ENCODE measurements at regions not wholly inside any gene's neighbourhood (a gene's known extent, or its start where the extent isn't known, plus 50 kb on each side); places are given as distances from the start of the nearest gene placed in this dataset.
"Not testable (repeated sequence)": the region's sequence is repeated elsewhere in the genome, so short reads cannot be mapped to it uniquely, and the experiment has no call there.

DNA sequence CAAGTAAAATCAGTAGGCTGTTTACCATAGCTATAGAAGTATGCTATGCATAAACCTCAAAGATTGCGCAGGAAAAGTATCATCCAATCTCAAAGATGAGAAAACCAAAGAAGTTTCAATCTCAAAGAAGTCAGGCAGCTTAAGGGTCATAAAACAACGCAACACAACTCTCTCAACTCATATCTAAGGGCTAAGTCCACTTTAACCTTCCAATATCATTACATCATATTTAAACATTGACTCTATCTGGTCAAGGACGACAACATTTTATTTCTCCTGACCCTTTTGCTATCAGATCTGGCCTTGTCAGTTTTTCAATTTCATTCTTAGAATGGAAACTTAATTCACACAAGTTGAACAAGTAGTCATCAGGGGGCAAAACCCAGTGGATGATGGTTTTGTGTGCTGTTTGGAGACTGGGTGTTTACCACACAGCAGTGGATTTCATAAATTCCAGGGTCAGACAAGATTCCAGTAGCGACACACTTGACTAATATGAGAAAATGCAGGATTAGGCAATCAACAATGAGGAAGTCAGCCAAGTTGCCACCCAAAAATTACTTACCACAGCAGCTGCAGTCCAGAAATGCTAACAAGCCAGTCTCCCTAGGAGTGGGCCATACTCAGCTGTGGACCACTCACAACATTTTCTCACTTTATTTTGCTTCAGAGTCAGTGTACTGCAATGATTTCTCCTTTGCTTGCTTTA is 108.7 kb upstream of the NBPF26 start:
- DNase-seq (ENCODE audit: low spot score), result not testable (repeated sequence)

DNA sequence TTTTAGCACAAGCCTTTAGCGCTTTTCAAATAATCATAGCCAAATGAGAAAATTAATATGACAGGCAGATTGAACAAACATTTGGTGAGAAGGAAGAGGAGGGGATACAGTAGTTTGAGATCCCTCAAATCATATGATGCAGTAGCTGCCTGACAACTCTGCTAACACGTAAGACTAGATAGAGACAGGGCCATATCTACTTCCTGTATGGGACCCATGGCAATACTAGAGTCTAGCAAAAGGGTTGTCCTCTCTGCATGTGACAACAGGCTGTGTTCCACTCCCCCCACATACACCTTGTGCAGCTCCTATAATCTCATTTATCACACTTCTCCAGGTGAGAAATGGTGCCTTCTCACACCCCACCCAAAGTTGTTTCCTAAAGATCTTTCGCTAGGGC is 106.3 kb upstream of the NBPF26 start:
- DNase-seq (ENCODE audit: low spot score), result not testable (repeated sequence)

DNA sequence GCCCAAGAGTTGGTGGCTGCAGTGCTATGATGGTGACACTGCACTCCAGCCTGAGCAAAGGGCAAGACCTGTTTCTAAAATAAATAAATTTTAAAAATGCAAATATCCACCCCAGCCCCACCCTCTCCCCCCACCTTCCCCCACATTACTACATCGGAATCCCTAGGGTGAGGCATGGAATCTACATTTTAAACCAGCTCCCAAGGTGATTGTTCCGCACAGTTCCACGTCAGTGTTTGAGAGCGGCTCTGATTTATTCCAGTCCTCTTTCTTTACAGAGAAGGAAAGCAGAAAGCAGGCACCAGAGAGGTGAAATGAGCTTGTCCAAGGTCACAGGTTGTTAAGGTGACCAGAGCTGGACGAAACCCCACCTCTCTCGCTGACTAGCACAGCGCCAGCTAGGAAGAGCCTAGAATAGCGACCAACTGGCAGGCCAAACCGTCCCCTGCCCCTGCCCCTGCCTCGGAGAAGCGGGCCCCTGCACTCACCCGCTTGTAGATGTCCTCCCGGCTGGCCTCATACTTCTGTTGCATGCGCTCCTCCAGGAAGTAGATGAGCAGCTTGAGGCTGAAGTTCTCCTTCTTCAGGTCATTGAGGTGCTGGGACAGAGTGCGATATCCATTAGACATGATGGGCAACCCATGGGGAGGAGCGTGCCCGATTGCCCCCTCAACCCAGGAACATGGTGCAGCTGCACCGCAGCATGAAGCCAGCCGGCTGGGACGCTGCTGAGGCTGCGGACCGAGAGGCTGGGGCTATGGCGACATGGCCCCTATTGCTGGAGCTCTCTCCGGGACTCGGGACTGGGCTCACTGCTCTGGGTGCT is 103.7 kb upstream of the NBPF26 start:
- not testable (repeated sequence) for DNase-seq (ENCODE audit: low spot score)

DNA sequence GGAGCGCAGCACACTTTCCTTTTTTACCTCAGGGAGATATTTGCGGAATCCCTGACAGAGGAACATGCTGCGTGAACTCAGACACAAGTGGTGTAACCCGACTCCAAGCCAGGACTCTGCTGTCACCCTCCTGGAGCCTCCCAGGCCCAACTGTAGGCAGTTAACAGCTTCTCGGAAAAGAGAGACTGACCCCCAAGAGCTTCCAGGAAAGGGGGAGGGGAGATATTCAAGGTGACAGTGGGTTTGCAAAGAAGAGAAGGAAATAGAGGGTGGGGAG is 103.1 kb upstream of the NBPF26 start:
- not testable (repeated sequence) for DNase-seq (ENCODE audit: low spot score)

DNA sequence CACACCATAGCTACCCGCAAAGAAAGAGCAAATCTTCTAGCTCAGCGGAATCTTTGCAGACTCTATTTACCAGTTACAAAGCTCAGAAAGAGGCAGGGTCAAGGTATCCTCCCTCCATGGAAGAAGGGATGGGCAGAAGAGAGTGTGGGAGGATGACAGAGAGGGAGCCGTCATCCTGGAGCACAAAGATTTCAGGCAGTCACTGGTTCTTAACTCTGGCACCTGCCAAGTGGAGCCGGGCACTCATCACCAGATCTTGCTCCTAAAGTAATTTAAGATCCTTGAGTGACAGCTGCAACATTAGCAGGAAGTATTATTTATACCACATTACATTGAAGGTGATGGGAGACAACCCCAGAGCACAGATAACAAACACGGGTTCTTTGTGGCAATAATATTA is 102.5 kb upstream of the NBPF26 start:
- not testable (repeated sequence) for DNase-seq (ENCODE audit: low spot score)

DNA sequence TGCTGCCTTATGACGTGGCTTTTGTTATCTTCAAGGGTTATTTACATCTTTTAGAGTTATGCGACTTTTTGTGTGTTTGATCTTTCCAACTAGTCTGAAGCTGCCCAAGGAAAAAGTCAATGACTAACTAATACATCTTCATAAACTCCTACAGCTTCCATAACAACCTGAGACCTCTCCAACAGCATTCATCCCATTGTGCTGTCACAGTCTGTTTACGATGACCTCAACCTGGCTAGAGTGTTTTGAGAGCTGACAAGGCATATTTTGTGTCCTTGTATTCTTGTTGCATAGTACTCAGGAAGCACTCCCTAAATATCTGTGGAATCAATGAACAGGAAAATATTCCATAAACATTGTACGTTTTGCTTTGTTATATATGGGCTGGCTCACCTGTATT is 100.2 kb upstream of the NBPF26 start:
- not testable (repeated sequence) for DNase-seq (ENCODE audit: low spot score)

DNA sequence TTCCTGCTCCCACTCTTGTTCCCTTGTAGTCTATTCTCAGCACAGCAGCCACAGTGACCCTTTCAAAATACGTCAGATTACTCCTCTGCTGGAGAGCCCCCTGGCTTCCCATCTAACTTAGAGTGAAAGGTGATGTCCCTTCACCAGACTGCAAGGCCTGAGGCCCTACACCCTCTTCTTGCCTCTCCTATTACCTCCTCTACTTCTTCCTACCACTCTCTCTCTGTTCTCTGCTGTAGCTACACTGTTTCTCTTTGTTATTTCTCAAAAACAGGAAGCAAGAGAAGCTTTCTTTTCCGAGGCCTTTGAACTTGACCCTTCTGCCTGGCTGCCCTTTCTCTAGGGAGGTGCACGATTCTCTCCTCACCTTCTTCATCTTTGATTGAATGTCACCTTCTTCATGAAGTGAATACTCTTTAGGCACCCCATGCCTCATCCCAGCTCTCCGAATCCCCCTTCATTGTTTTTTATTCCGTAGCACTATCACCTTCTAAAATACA is 99.1 kb upstream of the NBPF26 start:
- not testable (repeated sequence) for DNase-seq (ENCODE audit: low spot score)

DNA sequence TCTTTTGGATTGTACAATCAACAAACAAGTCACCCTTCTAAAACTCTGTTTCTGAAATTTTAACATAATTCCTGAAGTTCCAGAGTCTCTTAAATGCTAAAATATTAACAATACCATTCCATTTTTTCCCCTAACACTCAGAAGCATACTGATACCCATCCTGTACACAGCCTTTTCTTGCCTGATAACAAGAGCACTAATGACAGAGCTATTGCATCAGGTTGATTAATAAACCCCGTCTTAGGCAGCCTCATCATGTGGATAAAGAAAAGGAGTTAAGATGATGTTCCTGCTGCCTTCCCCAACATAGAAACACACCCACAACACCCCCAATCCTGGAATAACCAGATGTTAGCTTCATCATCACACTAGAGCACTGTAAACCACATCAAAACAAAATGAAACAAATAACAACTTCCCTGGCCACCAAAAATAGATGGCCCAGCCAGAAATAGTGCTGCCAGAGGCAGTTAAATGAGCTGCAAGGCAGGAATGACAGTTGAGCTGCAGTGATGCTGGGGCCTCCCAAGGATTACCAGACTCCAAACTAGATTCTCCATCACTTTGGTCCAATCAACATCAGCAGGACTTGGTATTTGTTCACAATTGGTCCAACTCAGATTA is 93.8 kb upstream of the NBPF26 start:
- not testable (repeated sequence) for DNase-seq (ENCODE audit: low spot score)

DNA sequence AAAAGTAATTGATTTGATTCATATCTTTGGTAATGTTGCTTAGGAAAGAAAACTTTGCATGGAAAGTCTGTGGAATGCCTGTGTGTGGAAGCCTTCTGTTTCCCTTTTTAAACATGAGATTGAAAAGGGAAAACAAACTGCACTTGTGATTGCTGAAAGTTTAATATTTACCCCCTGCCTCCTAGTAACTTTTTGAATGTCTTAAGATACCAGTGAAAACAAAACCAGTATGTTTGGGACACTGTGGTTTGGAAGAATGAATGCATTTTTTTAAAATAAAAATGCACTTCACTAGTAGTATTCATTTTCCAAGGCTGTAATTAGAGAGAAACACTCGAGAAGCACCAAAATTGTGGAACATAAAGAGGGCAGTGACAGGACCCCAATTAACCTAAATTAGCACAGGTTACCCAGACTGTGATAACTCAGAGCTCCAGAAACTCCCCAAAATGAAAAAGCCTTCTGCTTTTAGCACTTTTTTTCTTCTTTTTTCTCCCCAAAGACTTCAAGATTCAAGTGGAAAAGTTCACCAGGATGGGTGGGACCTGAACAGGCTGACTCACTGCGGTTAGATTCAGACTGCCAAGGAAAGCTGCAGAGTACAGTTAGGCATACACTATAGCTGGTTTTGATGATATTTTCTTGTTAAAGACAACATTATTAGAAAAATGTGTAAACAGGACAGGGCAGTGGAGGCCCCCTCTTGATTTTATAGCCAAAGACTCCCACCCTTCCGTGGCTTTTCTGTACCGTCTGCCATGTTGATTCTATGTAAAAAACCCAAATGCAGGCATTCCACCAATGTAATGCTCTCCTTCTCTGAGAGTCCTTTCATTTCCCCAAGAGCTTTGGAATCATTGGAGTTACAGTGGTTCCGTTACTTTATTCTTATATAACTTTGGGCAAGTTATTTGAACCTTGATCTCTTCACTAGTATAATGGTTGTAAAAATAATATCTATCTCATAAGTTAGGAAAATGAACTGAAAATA is 88.6 kb upstream of the NBPF26 start:
- not testable (repeated sequence) for DNase-seq (ENCODE audit: low spot score)

DNA sequence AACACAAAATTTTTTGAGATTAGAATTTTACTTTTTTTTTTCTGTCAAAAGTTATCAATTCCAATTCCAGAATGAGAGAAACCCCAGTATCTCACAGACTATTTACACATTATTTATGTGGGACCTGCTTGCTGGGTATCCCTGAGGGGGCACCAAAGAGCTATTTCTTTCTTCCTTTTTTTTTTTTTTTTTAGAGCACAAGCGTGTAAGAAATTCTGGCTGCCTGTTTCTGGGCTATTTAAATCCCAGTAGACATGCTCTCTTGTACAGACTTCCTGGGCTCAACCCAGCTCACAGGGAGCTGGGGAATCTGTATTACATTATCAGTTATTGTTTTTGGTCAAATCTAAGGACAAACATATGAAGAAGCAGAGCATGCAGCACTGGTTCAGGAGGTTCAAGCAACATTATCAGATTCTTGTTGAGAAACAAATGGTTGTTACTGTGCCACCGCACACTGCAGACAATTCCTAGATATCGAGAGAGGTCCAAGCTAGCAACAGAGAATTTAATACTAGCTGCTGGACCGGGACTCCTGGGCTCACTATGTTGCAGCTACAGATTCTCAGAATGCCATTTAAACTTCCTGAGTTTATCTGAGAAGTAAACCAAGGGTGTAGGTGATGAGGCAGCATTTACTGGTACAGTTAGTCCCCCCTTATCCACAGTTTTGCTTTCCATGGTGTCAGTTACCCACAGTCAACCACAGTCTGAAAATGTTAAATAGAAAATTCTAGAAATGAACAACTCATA is 83.3 kb upstream of the NBPF26 start:
- DNase-seq (ENCODE audit: low spot score), result not testable (repeated sequence)

DNA sequence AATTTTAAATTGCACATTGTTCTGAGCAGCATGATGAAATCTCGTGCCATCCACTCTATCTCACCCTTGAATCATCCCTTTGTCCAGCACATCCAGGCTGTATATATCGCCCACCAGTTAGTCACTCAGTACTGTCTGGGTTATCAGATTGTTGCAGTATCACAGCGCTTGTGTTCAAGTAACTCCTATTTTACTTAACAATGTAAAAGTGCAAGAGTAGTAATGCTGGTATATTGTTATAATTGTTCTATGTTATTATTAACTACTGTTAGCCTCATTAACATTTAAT is 82.8 kb upstream of the NBPF26 start:
- not testable (repeated sequence) for DNase-seq (ENCODE audit: low spot score)

DNA sequence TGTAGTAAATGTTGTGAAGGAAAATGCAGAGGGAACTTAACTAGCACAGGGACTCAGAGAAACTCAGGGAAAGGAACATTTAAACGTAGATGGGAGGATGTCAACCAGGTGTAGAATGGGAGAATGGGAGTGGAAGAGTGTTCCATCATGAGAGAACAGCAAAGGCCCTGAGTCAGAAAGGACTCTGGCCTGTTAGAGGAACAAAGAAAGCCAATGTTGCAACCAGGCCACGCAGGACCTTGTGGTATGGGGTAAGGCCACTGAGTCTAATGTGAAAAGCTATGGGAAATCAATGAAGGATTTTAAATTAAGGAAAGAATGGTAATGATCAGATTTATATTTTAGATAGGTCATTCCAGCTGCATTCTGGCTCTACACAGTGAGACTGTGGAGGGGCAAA is 76.6 kb upstream of the NBPF26 start:
- DNase-seq (ENCODE audit: low spot score), result not testable (repeated sequence)

DNA sequence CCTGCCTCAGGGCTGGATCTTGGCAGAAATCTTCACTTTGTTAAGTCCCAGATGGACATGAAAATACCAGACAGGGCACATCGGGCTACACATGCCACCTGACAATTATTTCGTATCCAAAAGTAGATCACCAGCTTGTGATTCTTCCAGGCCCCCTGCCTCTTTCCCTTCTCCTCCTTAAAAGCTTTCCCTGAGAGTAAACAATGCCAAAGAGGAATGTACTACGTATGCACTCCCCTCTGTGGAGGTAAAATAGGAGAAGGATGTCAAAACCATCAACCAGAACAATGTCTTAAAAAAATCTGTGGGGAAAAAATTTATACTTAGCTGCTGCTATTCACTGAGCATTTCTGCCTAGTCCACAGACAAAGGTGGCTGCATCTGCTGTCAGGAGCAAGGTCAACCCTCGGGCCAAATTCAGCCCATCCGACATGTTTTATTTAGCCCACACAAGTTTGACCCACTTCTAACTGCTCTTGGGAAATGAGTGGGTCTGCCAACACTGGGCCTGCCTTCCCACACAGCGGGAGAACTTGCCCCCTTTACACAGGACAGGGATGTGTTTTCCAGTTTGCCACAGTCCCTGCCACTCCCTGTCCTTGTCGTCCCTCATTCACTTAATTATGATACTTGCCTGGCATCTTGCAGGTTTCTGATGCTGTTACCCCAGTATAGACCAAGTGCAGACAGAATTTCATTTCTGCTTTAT is 74.7 kb upstream of the NBPF26 start:
- DNase-seq (ENCODE audit: low spot score), result not testable (repeated sequence)

DNA sequence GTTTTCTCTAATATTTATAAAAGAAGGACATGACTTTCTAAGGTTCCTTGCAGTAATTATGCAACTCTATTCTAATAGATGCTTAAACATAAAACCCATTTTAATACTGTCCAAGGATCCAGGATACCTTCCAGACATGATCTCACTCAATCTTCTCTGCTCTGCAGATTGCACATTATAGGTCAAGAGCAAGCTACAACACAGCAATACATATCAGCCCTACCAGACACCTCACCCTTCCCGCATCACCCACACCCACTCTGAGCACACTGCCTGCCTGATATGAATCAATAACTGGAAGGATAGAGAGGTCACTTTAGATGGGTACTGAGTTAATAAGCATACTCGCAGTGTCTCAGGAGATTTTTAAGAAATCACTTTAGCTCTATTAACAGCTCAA is 74.0 kb upstream of the NBPF26 start:
- DNase-seq (ENCODE audit: low spot score), result not testable (repeated sequence)

DNA sequence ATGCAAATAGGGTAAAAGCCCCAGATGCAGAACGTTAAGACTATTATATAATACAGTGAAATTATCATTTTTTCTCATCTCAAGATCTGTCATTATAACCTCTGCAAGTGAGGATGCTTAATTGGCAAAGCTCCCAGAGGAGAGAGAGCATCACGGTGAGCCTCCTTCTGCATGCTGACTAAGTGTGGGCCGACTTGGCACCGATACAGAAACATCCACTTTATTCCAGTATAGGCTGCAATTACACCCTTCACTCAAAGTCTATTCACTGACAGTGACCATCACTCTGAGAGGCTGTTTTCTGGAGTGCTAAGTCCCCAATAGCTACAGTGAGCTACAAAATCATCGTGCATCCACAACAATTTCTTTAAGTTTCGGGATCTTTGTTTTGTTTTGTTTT is 69.6 kb upstream of the NBPF26 start:
- DNase-seq (ENCODE audit: low spot score), result not testable (repeated sequence)

DNA sequence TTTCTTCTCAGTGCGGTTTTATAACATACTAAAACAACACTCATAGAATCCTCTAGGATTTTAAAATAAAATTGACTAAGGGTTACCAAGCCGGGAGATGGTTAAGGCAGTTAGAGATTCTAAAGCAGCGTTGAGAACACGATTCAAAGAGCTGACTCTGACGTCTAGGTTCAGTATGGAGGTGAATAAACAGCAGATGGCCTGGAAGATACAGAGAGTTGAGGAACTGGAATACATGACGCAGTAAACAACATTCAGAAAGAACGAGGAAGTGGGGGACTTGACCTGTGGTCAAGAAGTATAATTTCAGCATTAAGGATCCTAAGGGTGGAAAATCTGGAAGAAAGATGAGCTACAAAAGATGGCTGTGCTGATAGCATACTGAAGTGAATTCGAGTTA is 68.4 kb upstream of the NBPF26 start:
- DNase-seq (ENCODE audit: low spot score), result not testable (repeated sequence)

DNA sequence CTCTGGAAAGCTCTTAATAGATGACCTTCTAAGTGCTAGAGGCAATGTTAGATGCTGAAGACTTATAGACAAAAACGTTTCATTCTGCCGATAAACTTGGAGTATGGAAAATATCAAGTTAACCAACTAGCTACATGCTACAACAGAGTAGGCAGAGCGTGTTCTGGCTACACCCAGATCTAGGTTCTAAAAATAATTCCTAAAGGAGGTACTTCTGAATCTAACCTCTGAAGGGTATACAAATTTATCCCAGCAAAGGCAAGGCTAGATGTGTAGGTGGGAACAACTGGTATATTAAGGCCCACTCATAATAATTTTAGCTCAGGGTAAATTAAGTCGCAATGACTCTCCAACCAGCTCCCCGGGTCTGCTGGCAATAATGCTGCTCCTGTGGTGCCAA is 67.6 kb upstream of the NBPF26 start:
- DNase-seq (ENCODE audit: low spot score), result not testable (repeated sequence)

DNA sequence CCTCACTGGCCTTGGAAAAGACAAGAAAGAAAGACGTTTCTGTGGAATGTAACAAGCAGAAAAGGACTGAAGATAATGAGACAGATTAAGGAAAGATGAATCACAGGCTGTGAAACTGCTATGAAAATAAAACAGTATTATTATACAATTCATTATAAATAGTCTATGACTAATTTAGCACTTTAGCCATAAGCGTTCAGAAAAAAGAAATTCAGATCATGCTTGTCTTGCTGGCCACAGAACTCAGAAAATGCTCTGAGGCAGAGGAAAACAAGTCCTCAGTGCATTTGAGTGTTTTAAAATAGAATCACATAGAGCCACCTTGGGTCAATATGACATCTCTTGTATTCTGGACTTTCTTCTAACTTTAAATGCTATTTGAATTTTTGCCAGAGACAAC is 65.9 kb upstream of the NBPF26 start:
- not testable (repeated sequence) for DNase-seq (ENCODE audit: low spot score)

DNA sequence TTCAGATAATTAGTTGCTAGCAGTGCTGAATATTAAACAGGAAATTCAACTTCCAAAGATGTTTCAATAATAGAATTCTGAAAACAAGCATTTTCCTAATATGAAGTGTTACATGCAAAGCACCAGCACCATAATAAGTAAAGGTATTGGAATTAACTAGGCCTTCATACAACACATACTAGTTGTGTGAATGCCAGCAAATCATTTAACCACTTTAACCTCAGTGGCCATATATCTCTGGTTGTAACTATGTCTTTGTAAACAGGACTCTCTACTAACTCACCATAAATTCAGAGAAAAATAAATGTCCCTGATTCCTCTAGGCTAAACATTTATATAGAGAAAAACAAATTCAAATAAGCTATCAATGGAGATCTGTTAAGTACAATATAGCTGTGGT is 65.1 kb upstream of the NBPF26 start:
- not testable (repeated sequence) for DNase-seq (ENCODE audit: low spot score)

DNA sequence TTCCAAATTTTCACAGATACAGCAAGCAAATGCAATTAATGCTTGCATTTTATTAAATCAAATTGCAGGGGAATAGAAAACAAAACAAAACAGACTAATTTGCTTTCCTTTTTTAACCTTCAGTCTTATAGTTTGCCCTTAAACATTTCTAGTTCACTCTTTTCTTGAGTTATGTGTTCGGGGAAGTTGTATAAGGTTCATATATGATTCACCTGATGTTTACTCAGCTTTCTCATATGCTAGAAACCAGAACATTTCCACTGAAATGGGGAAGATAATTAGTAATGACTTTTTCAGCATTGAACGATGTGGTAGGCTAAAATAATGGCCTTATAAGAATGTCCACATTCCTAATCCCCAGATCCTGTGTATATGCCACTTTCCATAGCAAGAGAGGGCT is 64.6 kb upstream of the NBPF26 start:
- DNase-seq (ENCODE audit: low spot score), result not testable (repeated sequence)
